ENCODE measurements at regions not wholly inside any gene's neighbourhood (a gene's known extent, or its start where the extent isn't known, plus 50 kb on each side); places are given as distances from the start of the nearest gene placed in this dataset.
"Not testable (repeated sequence)": the region's sequence is repeated elsewhere in the genome, so short reads cannot be mapped to it uniquely, and the experiment has no call there.

DNA sequence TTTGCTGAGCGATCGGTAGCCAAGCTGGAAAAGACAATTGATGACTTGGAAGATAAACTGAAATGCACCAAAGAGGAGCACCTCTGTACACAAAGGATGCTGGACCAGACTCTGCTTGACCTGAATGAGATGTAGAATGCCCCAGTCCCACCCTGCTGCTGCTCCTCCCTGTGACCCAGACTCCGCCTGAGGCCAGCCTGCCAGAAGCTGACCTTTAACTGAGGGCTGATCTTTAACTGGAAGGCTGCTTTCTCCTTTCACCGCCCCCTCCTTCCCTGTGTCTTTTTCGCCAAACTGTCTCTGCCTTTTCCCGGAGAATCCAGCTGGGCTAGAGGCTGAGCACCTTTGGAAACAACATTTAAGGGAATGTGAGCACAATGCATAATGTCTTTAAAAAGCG, 109.0 kb upstream of the TOX3 start:
- TF ChIP-seq, protein P1, sequence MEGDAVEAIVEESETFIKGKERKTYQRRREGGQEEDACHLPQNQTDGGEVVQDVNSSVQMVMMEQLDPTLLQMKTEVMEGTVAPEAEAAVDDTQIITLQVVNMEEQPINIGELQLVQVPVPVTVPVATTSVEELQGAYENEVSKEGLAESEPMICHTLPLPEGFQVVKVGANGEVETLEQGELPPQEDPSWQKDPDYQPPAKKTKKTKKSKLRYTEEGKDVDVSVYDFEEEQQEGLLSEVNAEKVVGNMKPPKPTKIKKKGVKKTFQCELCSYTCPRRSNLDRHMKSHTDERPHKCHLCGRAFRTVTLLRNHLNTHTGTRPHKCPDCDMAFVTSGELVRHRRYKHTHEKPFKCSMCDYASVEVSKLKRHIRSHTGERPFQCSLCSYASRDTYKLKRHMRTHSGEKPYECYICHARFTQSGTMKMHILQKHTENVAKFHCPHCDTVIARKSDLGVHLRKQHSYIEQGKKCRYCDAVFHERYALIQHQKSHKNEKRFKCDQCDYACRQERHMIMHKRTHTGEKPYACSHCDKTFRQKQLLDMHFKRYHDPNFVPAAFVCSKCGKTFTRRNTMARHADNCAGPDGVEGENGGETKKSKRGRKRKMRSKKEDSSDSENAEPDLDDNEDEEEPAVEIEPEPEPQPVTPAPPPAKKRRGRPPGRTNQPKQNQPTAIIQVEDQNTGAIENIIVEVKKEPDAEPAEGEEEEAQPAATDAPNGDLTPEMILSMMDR (IDR thresholded peaks at IDR 0.05) = not testable (repeated sequence)
- not testable (repeated sequence) for TF ChIP-seq EZH2phosphoT487, EZH2 (IDR thresholded peaks at IDR 0.05)

All from neural progenitor cell (in vitro differentiated cells).